GM13976 (cell line): ENCODE measurements at regions not wholly inside any gene's neighbourhood (a gene's known extent, or its start where the extent isn't known, plus 50 kb on each side); places are given as distances from the start of the nearest gene placed in this dataset.

Source experiments
- DNase-seq: peaks from one replicate; pipeline ENCODE4 v3.0.0; 2012; ENCODE audit warnings: low spot score
- CTCF ChIP-seq: IDR thresholded peaks from 2 replicates; pipeline ENCODE4 v1.5.1; 2012; ENCODE audit warnings: borderline replicate concordance, mild to moderate bottlenecking; ENCODE audit not compliant: insufficient read depth; ENCODE audit errors: extremely low read depth, missing control alignments, control extremely low read depth
- in situ Hi-C: fragments of 300-500 bp; cut with MboI; formaldehyde crosslinking; loops from one replicate; pipeline ENCODE4 v1.12.0; 2022; ENCODE audit warnings: low sequenced_read_pairs, mixed read lengths, inconsistent platforms; ENCODE audit not compliant: unreplicated experiment

- no peak for DNase-seq
- in situ Hi-C loops: no loop called here
- no peak for TF ChIP-seq CTCF
These were observed 239.8 kb upstream of the THBS1 start for GRCh38 chr15:39340903-39341645.

GRCh38 chr15:39344662-39345141, 236.2 kb upstream of the THBS1 start:
- no peak for DNase-seq
- TF ChIP-seq CTCF: no peak
- in situ Hi-C loops: no loop called here

- in situ Hi-C loops: no loop called here
- no peak for DNase-seq
- TF ChIP-seq CTCF: no peak
These were observed 235.7 kb upstream of the THBS1 start for GRCh38 chr15:39345176-39345575.

GRCh38 chr15:39347453-39347852, 233.4 kb upstream of the THBS1 start:
- no peak for DNase-seq
- no peak for TF ChIP-seq CTCF
- in situ Hi-C loops: no loop called here

GRCh38 chr15:39350785-39351184, 230.1 kb upstream of the THBS1 start:
- no peak for TF ChIP-seq CTCF
- in situ Hi-C loops: no loop called here
- no peak for DNase-seq

GRCh38 chr15:39354189-39354588, 226.7 kb upstream of the THBS1 start:
- DNase-seq: no peak
- TF ChIP-seq CTCF: no peak
- in situ Hi-C loops: no loop called here
